ENCODE measurements at regions not wholly inside any gene's neighbourhood (a gene's known extent, or its start where the extent isn't known, plus 50 kb on each side); places are given as distances from the start of the nearest gene placed in this dataset.

- no peaks in the 10 kb centered on the region for H3K4me1 ChIP-seq (replicated peaks in 1 of 4; ENCODE audit: control insufficient read depth in 3 of 4, insufficient read depth in 4 of 4, low read length in 3 of 4)
- no peak overlapping the region for H2AFZ ChIP-seq (ENCODE audit: low read length)
- DNase-seq (ENCODE audit: low read depth in 1 of 2, low spot score in 2 of 2) (no peak), FAIRE-seq (no peak)
- H3K23ac ChIP-seq (ENCODE audit: insufficient read length) = no peak overlapping the region
- TF ChIP-seq, protein P1, sequence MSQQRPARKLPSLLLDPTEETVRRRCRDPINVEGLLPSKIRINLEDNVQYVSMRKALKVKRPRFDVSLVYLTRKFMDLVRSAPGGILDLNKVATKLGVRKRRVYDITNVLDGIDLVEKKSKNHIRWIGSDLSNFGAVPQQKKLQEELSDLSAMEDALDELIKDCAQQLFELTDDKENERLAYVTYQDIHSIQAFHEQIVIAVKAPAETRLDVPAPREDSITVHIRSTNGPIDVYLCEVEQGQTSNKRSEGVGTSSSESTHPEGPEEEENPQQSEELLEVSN (IDR thresholded peaks at IDR 0.05) = no peak
- TF ChIP-seq SIRT6 (IDR thresholded peaks at IDR 0.05; ENCODE audit: low read length) = no peak
- no peak for TF ChIP-seq SP4 (IDR thresholded peaks at IDR 0.05; ENCODE audit: low read length)
- TF ChIP-seq GTF2F1 (IDR thresholded peaks at IDR 0.05; ENCODE audit: borderline replicate concordance, low read depth, low read length) = no peak
- no peak overlapping the region for H3K56ac ChIP-seq (replicated peaks; ENCODE audit: insufficient read length, low read depth, low read length)
- no peaks in the 10 kb centered on the region for H3K9me3 ChIP-seq (ENCODE audit: insufficient read depth in 2 of 2, low read depth in 1 of 2, low read length in 1 of 2)
- H3K23me2 ChIP-seq (ENCODE audit: low read depth, low read length) = no peaks in the 10 kb centered on the region
- H4K5ac ChIP-seq (ENCODE audit: insufficient read length, low read depth, low read length) = no peak overlapping the region
- no peaks in the 10 kb centered on the region for H3K79me2 ChIP-seq (ENCODE audit: control insufficient read depth in 1 of 2, insufficient read depth in 2 of 2, low read length in 2 of 2)
- no peak overlapping the region for H3K27ac ChIP-seq (ENCODE audit: low read depth, low read length)
- H3K4ac ChIP-seq (replicated peaks; ENCODE audit: insufficient read length, low read depth, low read length) = no peak overlapping the region
- ChIA-PET CTCF (ENCODE audit: partially characterized antibody) (interaction anchor here (0.9 to 1.0 kb wide), 2 partner anchors 38 kb away, joined by 3 read pairs; no protein-coding TSS in a partner anchor), POLR2A (ENCODE audit: partially characterized antibody) (no interaction called here)
- no peak overlapping the region for H3K4me3 ChIP-seq (ENCODE audit: extremely low read depth in 1 of 4, insufficient read depth in 2 of 4, low read depth in 3 of 4, low read length in 4 of 4)
- no peak overlapping the region for H4K8ac ChIP-seq (ENCODE audit: extremely low read depth, insufficient read depth, low read length)
- H2BK120ac ChIP-seq (replicated peaks; ENCODE audit: low read depth, low read length) = no peak overlapping the region
- H2BK5ac ChIP-seq (ENCODE audit: low read depth, low read length) = no peak overlapping the region
- H3K4me2 ChIP-seq (ENCODE audit: insufficient read depth in 1 of 2, low read depth in 2 of 2, low read length in 2 of 2) = no peak overlapping the region
- H2AK5ac ChIP-seq (ENCODE audit: low read depth, low read length) = no peak overlapping the region
- no peaks in the 10 kb centered on the region for H3K27me3 ChIP-seq (replicated peaks in 1 of 4; ENCODE audit: control insufficient read depth in 3 of 4, extremely low read depth in 1 of 4, insufficient read depth in 3 of 4, low read length in 3 of 4)
- no peaks in the 10 kb centered on the region for H3K79me1 ChIP-seq (ENCODE audit: low read depth, low read length)
- 88% methylated on average over 2 of the region's 2 CpGs; no CpG with 5 or more reads in 1 of the 2 experiments for WGBS, 2 experiments (ENCODE audit: extremely low coverage in 1 of 2, insufficient coverage in 1 of 2, insufficient read length in 1 of 2, insufficient replicate concordance in 2 of 2, low coverage in 1 of 2, low lambda C conversion rate in 2 of 2, missing lambda C conversion rate in 1 of 2)
- no peaks in the 10 kb centered on the region for H4K20me1 ChIP-seq (replicated peaks in 1 of 2; ENCODE audit: control insufficient read depth in 1 of 2, insufficient read depth in 2 of 2, low read length in 2 of 2)
- H2BK15ac ChIP-seq (ENCODE audit: low read length) = no peak overlapping the region
- H3K9ac ChIP-seq (replicated peaks in 1 of 4; ENCODE audit: extremely low read depth in 1 of 4, low read depth in 3 of 4, low read length in 3 of 4) = no peak overlapping the region
- no peak overlapping the region for H3K14ac ChIP-seq (ENCODE audit: insufficient read length)
- H4K91ac ChIP-seq (replicated peaks; ENCODE audit: insufficient read length, low read length) = no peak overlapping the region
- no peak overlapping the region for H2BK12ac ChIP-seq (ENCODE audit: low read depth, low read length)
- no peak overlapping the region for H2BK20ac ChIP-seq (ENCODE audit: low read length)
- H3K18ac ChIP-seq (ENCODE audit: extremely low read depth, low read length) = no peak overlapping the region
- no peaks in the 10 kb centered on the region for H3K36me3 ChIP-seq (ENCODE audit: control insufficient read depth in 2 of 4, insufficient read depth in 4 of 4, low read length in 3 of 4)
These were observed 503.6 kb upstream of the TUSC1 start for GRCh38 chr9:26181836-26182235.
